Right cardiac atrium (tissue), 5 donors: ENCODE measurements at regions not wholly inside any gene's neighbourhood (a gene's known extent, or its start where the extent isn't known, plus 50 kb on each side); places are given as distances from the start of the nearest gene placed in this dataset.

Experiments used
- ATAC-seq, 2 donors: fragments of 200-7000 bp; cut with Tn5 transposase; one replicate each; pipeline versions ENCODE4 v1.8.0 to v1.9.1; 2020; ENCODE audit warnings: moderate library complexity in 2 of 2, mild to moderate bottlenecking in 1 of 2
- DNase-seq, 3 donors: peaks; one replicate each; pipeline ENCODE4 v3.0.0-alpha.2; 2020
- H3K27ac ChIP-seq: one replicate; pipeline ENCODE4 v1.5.1; 2013; ENCODE audit warnings: mild to moderate bottlenecking, low read length, control low read depth, moderate library complexity
- H3K27me3 ChIP-seq: one replicate; pipeline ENCODE4 v1.6.1; 2013; ENCODE audit not compliant: control insufficient read depth, insufficient read depth
- H3K4me1 ChIP-seq: one replicate; pipeline ENCODE4 v1.6.1; 2013; ENCODE audit warnings: low read length; ENCODE audit not compliant: control insufficient read depth, insufficient read depth
- H3K4me3 ChIP-seq: one replicate; pipeline ENCODE4 v1.5.1; 2013; ENCODE audit warnings: low read length, control low read depth
- H3K9me3 ChIP-seq: one replicate; pipeline ENCODE4 v1.6.1; 2013; ENCODE audit warnings: low read length; ENCODE audit not compliant: control insufficient read depth
- WGBS: extraction: QIAGEN DNeasy Blood & Tissue Kit; methylation state at CpG from one replicate; pipeline ENCODE4 v1.1.7; 2013; 5-methylcytosine and 5-hydroxymethylcytosine counted together
- intact Hi-C, 4 donors: fragments of 100-400 bp; cut with DNase I; formaldehyde crosslinking; loops; one replicate each; pipeline versions ENCODE4 v1.11.0 to v1.14.0; 2022 to 2023
- donor health status: healthy with polysubstance abuse.
- donor health status: DM: no; HTN: yes; CAD: no.
- donor health status: DM: no; HTN: no; CAD: no.
- donor health status: DM: no; HTN: yes; CAD: no; lungs with severe emphysema.
- donor health status: DM: yes; HTN: yes; CAD: no.

DNA sequence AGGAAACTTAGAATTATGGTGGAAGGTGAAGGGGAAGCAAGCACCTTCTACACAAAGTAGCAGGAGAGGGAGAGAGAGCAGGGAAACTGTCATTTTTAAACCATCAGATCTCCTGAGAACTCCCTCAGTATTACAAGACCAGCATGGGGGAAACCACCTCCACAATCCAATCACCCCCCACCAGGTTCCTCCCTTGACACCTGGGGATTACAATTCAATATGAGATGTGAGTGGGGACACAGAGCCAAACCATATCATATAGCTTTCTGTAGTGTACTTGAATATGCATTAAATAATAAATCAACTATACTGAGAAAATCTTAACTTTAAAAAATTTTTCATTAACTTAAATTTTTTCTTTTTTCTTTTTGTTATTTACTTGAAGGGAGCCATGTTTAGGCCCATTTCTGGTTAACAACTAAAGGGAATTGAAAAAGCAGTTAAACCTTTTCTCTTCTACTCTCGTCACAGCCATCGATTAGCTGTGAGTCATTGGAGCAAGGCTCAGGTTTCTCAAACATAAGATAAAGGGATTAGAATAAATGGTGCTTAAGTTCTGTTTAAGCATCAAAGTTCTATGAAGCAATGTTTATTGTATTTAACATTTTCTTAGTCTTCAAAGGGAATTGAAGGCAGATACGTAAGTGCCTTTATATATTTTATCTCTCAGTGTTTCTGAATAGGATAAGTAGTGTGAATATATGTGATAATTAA lies 72.2 kb upstream of the DPT start:
- intact Hi-C loops: no loop called here
- Histone ChIP-seq H3K4me1 (no peaks in the 10 kb centered on the region), H3K27me3 (no peaks in the 10 kb centered on the region), H3K27ac (no peak overlapping the region), H3K9me3 (no peaks in the 10 kb centered on the region), H3K4me3 (no peak overlapping the region)
- DNase-seq: no peak
- no peak for ATAC-seq
- 70% methylated on average over 3 of the region's 3 CpGs for WGBS

DNA sequence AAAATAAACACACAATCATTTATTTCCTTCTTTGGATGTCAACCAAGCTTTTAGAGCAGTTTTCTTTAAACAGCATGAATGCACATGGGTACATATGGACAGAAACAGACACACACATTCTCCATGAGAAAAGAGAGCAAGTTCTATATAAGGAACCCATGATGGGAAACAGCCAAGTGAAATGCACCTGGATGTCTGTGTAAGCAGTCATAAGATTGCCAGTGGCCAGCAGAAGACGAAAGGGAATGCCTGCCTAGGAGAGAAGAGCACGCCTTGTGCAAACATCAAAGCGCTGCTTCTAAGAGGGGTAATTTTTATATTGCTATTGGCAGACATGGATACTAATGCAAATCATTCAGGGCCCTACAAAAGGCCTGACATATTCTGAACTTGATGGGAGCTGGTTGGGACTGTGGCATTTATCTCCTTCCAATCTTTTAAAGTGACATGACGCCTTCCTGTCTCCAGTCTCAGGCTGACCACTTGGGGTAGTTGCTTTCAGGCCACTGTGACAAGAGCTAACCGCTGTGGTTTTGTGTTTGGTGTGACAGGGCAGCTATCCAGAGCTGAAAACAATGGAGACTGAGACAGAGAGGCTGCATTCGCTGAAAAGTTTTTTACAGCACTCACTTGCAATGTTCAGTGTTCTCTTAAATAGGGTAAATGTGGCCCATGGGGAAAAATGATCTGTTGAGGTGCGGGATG lies 75.0 kb upstream of the DPT start:
- ATAC-seq (no peak), DNase-seq (no peak)
- intact Hi-C loops: no loop called here
- WGBS: 85% methylated on average over 7 of the region's 7 CpGs
- Histone ChIP-seq H3K9me3 (no peaks in the 10 kb centered on the region), H3K27me3 (no peaks in the 10 kb centered on the region), H3K4me1 (no peaks in the 10 kb centered on the region), H3K4me3 (no peak overlapping the region), H3K27ac (no peak overlapping the region)

DNA sequence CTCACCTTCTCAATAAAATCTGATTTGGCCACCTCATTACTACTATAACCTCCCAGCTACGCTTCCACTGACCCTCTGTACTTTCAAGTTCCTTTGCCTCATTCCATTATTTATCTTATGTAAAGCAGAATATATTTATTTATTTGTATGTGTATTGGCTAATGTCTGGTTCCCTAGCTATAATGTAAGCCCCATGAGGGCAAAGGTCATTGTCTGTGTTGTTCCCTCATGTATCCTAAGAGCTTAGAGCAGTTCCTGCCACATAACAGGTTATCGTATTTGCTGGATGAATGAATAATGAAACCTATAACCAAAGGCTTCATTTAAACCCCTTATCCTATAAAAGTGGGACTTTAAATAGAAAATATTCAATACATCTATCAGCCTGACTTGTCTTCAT lies 77.9 kb upstream of the DPT start:
- Histone ChIP-seq H3K27ac (no peak overlapping the region), H3K9me3 (no peaks in the 10 kb centered on the region), H3K27me3 (no peaks in the 10 kb centered on the region), H3K4me3 (no peak overlapping the region), H3K4me1 (no peaks in the 10 kb centered on the region)
- WGBS: 98% methylated on average over 2 of the region's 2 CpGs
- DNase-seq (no peak), ATAC-seq (no peak)
- intact Hi-C loops: no loop called here

DNA sequence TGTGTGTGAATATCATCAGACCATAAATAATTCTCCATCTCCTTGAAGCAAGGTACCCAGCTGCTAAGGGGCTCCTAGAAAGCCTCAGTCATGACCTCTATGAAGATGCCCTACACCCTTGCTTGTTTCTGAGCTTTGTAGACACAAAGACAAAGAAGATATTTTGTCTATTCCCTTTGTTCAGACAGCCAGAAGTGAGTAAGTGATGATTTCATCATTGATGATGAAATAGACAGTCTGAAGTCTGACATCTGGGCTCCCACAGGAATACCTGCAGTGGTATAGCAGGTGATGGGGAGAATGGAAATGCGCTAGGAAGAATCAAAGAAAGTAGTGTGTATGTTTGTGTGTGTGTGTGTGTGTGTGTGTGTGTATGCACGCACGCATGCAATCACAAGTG lies 82.2 kb upstream of the DPT start:
- intact Hi-C loops: no loop called here
- no peak for DNase-seq
- WGBS: 94% methylated on average over 3 of the region's 3 CpGs
- Histone ChIP-seq H3K27me3 (no peaks in the 10 kb centered on the region), H3K27ac (no peak overlapping the region), H3K4me3 (no peak overlapping the region), H3K4me1 (no peaks in the 10 kb centered on the region), H3K9me3 (no peaks in the 10 kb centered on the region)
- no peak for ATAC-seq

DNA sequence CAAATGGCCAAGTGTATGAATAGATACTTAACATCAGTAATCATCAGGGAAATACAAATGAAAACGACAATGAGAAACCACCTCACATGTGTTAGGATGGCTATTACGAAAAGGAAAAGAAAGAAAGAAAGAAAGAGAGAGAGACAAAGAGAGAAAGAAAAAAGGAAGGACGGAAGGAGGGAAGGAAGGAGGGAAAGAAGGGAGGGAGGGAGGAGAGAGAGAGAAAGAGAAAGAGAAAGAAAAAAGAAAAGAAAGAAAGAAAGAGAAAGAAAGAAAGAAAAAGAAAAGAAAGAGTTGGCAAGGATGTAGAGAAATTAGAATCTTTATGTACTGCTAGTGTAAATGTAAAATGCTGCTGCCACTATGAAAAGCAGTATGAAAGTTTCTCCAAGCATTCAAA lies 90.7 kb upstream of the DPT start:
- intact Hi-C loops: no loop called here
- ATAC-seq (no peak), DNase-seq (no peak)

DNA sequence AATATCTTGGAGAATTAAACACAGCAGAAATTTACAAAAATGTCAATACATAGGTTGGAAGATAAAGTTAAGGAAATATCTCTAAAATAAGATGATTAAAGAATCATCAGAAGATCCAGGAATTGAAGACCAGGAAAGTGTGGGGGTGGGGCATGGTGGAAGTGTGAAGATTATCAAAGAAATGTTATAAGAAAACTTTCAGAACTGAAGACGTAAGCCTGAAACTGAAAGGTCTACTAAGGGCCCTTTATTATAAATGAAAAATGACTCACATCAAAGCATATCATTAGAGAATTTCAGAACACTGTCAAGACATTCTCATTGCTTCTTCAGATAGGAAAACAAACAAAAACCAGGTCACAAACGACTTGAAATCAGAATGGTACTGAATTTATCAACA lies 92.4 kb upstream of the DPT start:
- DNase-seq (no peak), ATAC-seq (no peak)
- Histone ChIP-seq H3K9me3 (no peaks in the 10 kb centered on the region), H3K27ac (no peak overlapping the region), H3K4me3 (no peak overlapping the region), H3K27me3 (no peaks in the 10 kb centered on the region), H3K4me1 (peaks cover 4% of the 10 kb centered on the region)
- WGBS: 61% methylated on average over 2 of the region's 2 CpGs
- intact Hi-C loops: no loop called here

More for the DNA sequence above, 90.7 kb upstream of the DPT start:
- WGBS: 91% methylated on average over 3 of the region's 3 CpGs
- H3K27me3 ChIP-seq: no peaks in the 10 kb centered on the region
- H3K4me1 ChIP-seq: peaks cover 4% of the 10 kb centered on the region
- H3K27ac ChIP-seq: no peak overlapping the region
- no peak overlapping the region for H3K4me3 ChIP-seq
- H3K9me3 ChIP-seq: no peaks in the 10 kb centered on the region

DNA sequence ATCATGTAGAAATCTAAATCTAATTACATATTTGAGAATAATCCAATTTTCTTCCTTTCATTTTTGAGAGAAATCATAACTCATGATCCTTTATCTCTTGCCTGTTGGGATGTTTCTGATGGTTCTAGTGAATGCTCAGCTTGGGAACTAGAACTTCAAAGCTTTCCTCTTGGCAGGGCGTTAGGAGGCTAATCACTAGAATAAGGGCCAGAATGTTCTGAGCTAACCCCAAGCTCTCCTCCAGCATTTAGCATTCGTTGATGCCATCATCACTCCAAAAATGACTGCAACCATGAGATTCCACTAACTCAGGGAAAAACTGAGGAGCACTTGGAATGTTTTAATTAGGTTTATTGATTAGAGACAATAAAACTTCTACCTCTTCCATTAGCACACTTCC lies 93.9 kb upstream of the DPT start:
- intact Hi-C loops: no loop called here
- Histone ChIP-seq H3K4me3 (no peak overlapping the region), H3K27ac (no peak overlapping the region), H3K27me3 (no peaks in the 10 kb centered on the region), H3K9me3 (no peaks in the 10 kb centered on the region), H3K4me1 (peaks cover 4% of the 10 kb centered on the region)
- WGBS: 36% methylated on average over 2 of the region's 2 CpGs
- DNase-seq (no peak), ATAC-seq (peak in 1 of 2 donors; percentile 68)

DNA sequence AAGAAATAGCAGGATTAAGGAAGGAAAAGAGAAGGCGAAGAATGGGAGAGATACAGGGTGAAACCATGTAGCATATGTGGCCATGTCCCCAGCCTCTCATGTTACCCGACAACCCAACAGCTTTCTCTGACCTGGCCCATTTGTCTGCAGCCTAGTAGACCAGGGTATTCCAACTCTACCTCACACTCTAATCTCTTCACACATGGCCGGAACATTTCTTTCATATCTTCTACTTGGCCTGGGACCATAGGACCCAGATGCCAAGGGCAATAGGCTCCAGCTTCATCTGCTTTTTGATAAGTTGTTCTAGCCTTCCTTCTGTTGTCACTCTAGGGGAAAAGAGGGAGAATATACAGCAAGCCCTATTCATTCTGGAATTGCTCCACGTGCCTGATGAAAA lies 95.0 kb upstream of the DPT start:
- DNase-seq (no peak), ATAC-seq (peak; percentile 75 to 87)
- intact Hi-C loops: no loop called here
- H3K27me3 ChIP-seq: no peaks in the 10 kb centered on the region
- H3K9me3 ChIP-seq: no peaks in the 10 kb centered on the region
- 58% methylated on average over 4 of the region's 4 CpGs for WGBS
- H3K4me1 ChIP-seq: peaks cover 4% of the 10 kb centered on the region
- no peak overlapping the region for H3K27ac ChIP-seq
- H3K4me3 ChIP-seq: no peak overlapping the region

DNA sequence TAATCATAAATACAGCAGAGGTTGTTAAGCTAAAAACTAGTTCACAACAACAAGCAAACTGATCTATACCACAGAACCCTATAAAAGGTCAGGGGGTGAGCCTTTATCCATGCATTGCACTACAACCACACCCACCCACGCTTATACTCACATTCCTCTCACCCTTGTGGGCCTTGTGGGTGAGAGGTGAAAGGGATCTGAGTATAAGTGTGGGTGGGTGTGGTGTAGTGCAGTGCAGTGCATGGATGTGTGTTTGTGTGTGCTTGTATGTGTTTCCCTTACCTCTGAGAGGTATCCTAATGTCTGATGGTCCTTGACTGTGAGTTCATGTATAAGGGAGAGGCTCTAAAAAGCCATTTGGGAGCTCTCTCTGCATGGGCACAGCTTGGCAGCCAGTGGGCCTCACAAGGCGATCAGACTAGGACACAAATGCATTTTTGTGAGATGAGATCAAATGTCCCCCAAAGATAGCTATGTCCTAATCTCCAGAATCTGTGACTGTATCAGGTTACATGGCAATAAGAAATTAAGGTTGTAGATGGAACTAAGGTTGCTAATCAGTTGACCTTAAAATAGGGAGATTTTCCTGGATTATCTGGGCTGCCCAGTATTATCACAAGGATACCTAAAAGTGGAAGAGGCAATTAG lies 95.5 kb upstream of the DPT start:
- Histone ChIP-seq H3K27me3 (no peaks in the 10 kb centered on the region), H3K27ac (no peak overlapping the region), H3K9me3 (no peaks in the 10 kb centered on the region), H3K4me1 (peaks cover 4% of the 10 kb centered on the region), H3K4me3 (no peak overlapping the region)
- intact Hi-C loops: no loop called here
- DNase-seq (no peak), ATAC-seq (peak; percentile 33 to 44)
- WGBS: 89% methylated on average over 2 of the region's 2 CpGs

DNA sequence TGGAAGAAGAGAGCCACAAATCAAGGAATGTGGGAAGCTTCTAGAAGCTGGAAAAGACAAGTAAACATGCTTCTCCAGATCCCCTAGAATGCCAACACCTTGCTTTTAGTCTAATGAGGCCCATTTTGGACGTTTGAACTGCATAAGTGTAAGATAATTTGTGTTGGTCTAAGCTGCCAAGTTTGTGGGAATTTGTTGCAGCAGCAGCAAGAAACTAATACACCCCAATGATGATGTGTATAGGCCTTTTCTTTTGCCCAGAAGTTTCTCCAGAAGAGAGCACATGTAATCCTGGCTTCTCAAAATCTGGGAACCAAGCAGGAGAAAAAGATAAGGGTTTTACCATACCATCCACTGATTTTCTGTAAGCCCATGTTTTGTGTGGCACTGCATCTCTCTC lies 96.1 kb upstream of the DPT start:
- no peak for DNase-seq
- no peak for ATAC-seq
- H3K27ac ChIP-seq: no peak overlapping the region
- WGBS: 46% methylated on average over 1 of the region's 1 CpG
- no peaks in the 10 kb centered on the region for H3K9me3 ChIP-seq
- no peaks in the 10 kb centered on the region for H3K27me3 ChIP-seq
- peaks cover 4% of the 10 kb centered on the region for H3K4me1 ChIP-seq
- intact Hi-C loops: no loop called here
- H3K4me3 ChIP-seq: no peak overlapping the region

DNA sequence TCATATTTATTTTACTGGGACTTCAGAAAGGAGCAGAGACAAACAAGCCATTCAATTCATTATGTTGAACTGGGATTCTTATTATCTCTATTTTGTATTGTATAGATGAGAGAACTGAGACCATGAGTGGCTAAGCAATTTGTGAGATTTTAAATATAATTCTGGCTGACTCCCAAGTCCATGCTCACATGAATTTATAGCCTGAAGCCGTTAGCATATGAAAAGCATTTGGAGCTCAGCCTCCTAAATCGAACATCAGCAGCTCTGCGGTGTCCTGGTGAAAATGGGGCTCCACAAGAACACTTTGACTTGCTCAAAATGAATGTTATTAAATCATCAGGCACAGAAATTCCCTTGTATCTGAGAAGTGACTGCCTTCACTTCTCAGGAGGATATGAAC lies 96.8 kb upstream of the DPT start:
- intact Hi-C loops: no loop called here
- Histone ChIP-seq H3K27ac (no peak overlapping the region), H3K9me3 (no peaks in the 10 kb centered on the region), H3K27me3 (no peaks in the 10 kb centered on the region), H3K4me3 (no peak overlapping the region), H3K4me1 (peaks cover 4% of the 10 kb centered on the region)
- ATAC-seq (no peak), DNase-seq (no peak)
- 81% methylated on average over 3 of the region's 3 CpGs for WGBS
